ENCODE measurements at regions not wholly inside any gene's neighbourhood (a gene's known extent, or its start where the extent isn't known, plus 50 kb on each side); places are given as distances from the start of the nearest gene placed in this dataset.

DNA sequence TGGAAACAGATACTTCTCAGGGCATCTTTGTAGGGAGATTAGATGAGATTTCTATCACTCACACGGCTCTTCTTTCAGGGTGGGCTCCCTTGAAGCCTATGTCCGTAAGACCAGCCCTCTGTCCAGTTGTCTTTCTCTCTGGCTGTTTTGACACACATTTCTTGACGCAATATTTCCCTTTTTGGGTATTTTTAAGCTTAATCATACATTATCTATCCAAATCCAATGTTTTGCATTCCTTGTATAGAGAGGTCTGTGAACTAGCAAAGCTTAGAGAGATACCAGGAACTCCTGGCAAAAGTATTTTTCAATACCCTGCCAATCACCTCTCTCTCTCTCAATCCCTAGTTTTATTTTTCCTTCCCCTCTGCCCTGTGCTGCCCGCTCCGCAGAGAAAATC is 79.3 kb downstream of the EOMES start:
- TF ChIP-seq POLR2A (IDR thresholded peaks at IDR 0.05) (no peak), CTCF (IDR thresholded peaks at IDR 0.05) (no peak)

Measured in body of pancreas (tissue), 4 donors.